Skeletal muscle tissue (tissue), 3 donors: ENCODE measurements at regions not wholly inside any gene's neighbourhood (a gene's known extent, or its start where the extent isn't known, plus 50 kb on each side); places are given as distances from the start of the nearest gene placed in this dataset.
"Not testable (repeated sequence)": the region's sequence is repeated elsewhere in the genome, so short reads cannot be mapped to it uniquely, and the experiment has no call there.

Experiments used
- H3K27ac ChIP-seq: one replicate; pipeline ENCODE4 v1.7.0; 2013; ENCODE audit warnings: mild to moderate bottlenecking, low read depth, low read length, inconsistent platforms
- H3K27me3 ChIP-seq, 3 donors: one replicate each; pipeline ENCODE4 v1.7.0; 2013; ENCODE audit warnings: low read length in 3 of 3; ENCODE audit not compliant: control insufficient read depth in 3 of 3, insufficient read depth in 3 of 3
- H3K36me3 ChIP-seq, 3 donors: one replicate each; pipeline ENCODE4 v1.7.0; 2013; ENCODE audit warnings: low read length in 3 of 3; ENCODE audit not compliant: control insufficient read depth in 3 of 3, insufficient read depth in 3 of 3
- H3K4me1 ChIP-seq, 3 donors: one replicate each; pipeline ENCODE4 v1.7.0; 2013; ENCODE audit warnings: low read length in 3 of 3, mild to moderate bottlenecking in 3 of 3; ENCODE audit not compliant: control insufficient read depth in 3 of 3, insufficient read depth in 3 of 3
- H3K4me3 ChIP-seq, 3 donors: one replicate each; pipeline ENCODE4 v1.7.0; 2013; ENCODE audit warnings: low read length in 3 of 3
- H3K9ac ChIP-seq, 3 donors: one replicate each; pipeline ENCODE4 v1.7.0; 2013; ENCODE audit warnings: low read length in 3 of 3, mild to moderate bottlenecking in 3 of 3, moderate library complexity in 2 of 3, low read depth in 1 of 3
- H3K9me3 ChIP-seq, 3 donors: one replicate each; pipeline ENCODE4 v1.7.0; 2013; ENCODE audit warnings: low read length in 3 of 3; ENCODE audit not compliant: control insufficient read depth in 3 of 3
- donor health status: Osteomylitis.

GRCh38 chr14:106592115-106592852 is 1065.9 kb downstream of the TMEM121 start:
- H3K4me3 ChIP-seq, H3K9me3 ChIP-seq, H3K36me3 ChIP-seq, H3K27ac ChIP-seq, H3K9ac ChIP-seq, H3K27me3 ChIP-seq, H3K4me1 ChIP-seq: not testable (repeated sequence)

GRCh38 chr14:106599209-106599608 is 1072.8 kb downstream of the TMEM121 start:
- Histone ChIP-seq H3K9me3 (no peaks in the 10 kb centered on the region), H3K4me3 (no peak overlapping the region), H3K4me1 (no peaks in the 10 kb centered on the region), H3K27ac (no peak overlapping the region), H3K27me3 (peaks cover 0 to 8% (median 6%) of the 10 kb centered on the region in 3 donors), H3K36me3 (no peaks in the 10 kb centered on the region), H3K9ac (no peak overlapping the region)

GRCh38 chr14:106605548-106606448 is 1079.4 kb downstream of the TMEM121 start:
- Histone ChIP-seq H3K27ac (no peak overlapping the region), H3K9ac (no peak overlapping the region), H3K4me1 (no peaks in the 10 kb centered on the region), H3K4me3 (no peak overlapping the region), H3K27me3 (peaks cover 0 to 4% (median 3%) of the 10 kb centered on the region in 3 donors), H3K36me3 (no peaks in the 10 kb centered on the region), H3K9me3 (no peaks in the 10 kb centered on the region)

DNA sequence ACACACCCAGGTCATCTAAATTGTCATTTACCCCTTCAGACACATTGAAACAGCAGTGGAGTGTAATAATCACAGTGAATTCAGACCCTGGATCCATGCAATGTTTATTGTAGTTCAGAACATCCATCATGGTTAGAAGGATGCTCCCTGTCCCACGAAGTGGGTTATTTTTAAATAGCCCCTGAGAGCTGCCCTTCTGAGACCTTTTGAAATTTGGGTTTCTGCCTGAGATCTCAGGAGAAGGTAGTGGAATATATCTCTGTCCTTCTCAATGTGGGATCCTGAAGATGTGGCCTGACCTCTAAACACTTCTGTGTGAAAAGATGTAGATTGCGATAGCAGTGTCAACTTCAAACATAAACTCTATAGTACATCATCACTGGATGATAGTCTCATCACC is 1080.6 kb downstream of the TMEM121 start:
- no peak overlapping the region for H3K9ac ChIP-seq
- no peak overlapping the region for H3K4me3 ChIP-seq
- no peaks in the 10 kb centered on the region for H3K4me1 ChIP-seq
- H3K27ac ChIP-seq, result no peak overlapping the region
- no peaks in the 10 kb centered on the region for H3K9me3 ChIP-seq
- peaks cover 0 to 4% (median 3%) of the 10 kb centered on the region in 3 donors for H3K27me3 ChIP-seq
- no peaks in the 10 kb centered on the region for H3K36me3 ChIP-seq

- Histone ChIP-seq H3K9ac (no peak overlapping the region), H3K27ac (no peak overlapping the region), H3K9me3 (no peaks in the 10 kb centered on the region), H3K36me3 (no peaks in the 10 kb centered on the region), H3K27me3 (peaks cover 0 to 4% (median 3%) of the 10 kb centered on the region in 3 donors), H3K4me3 (no peak overlapping the region), H3K4me1 (no peaks in the 10 kb centered on the region)
These were observed 1084.3 kb downstream of the TMEM121 start for GRCh38 chr14:106610691-106611090.

- H3K4me3 ChIP-seq, result no peak overlapping the region
- H3K9ac ChIP-seq, result no peak overlapping the region
- H3K4me1 ChIP-seq, result no peaks in the 10 kb centered on the region
- no peaks in the 10 kb centered on the region for H3K9me3 ChIP-seq
- peaks cover 0 to 6% (median 3%) of the 10 kb centered on the region in 3 donors for H3K27me3 ChIP-seq
- H3K36me3 ChIP-seq, result no peaks in the 10 kb centered on the region
- H3K27ac ChIP-seq, result no peak overlapping the region
These were observed 1086.9 kb downstream of the TMEM121 start for GRCh38 chr14:106613256-106613655.

- H3K4me1 ChIP-seq, H3K4me3 ChIP-seq, H3K9ac ChIP-seq, H3K27me3 ChIP-seq, H3K9me3 ChIP-seq, H3K27ac ChIP-seq, H3K36me3 ChIP-seq: not testable (repeated sequence)
These were observed 1092.1 kb downstream of the TMEM121 start for GRCh38 chr14:106618471-106618951.

- H3K9me3 ChIP-seq, result no peaks in the 10 kb centered on the region
- H3K36me3 ChIP-seq, result no peaks in the 10 kb centered on the region
- H3K9ac ChIP-seq, result no peak overlapping the region
- peaks cover 0 to 3% (median 0%) of the 10 kb centered on the region in 3 donors for H3K27me3 ChIP-seq
- H3K27ac ChIP-seq, result no peak overlapping the region
- H3K4me3 ChIP-seq, result no peak overlapping the region
- no peaks in the 10 kb centered on the region for H3K4me1 ChIP-seq
These were observed 1093.2 kb downstream of the TMEM121 start for GRCh38 chr14:106619606-106620005.

DNA sequence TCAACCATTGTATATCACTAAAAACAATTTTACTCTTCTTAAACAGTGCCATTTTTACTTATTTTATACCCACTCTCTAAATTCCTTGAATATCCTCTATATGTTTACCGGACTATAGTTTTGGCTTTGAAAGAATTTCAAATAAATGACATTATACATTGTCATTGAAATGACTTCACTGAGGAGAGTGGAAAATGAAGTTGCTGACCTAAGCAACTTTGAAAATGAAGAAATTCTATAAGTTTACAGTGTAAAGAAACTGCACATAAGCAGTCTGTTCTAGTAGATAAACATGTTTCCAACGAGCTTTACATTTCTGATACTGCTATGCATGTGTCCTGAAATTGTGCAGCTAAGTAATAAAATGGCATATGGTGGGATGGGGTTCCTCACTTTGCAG is 1094.0 kb downstream of the TMEM121 start:
- Histone ChIP-seq H3K4me1 (no peaks in the 10 kb centered on the region), H3K4me3 (no peak overlapping the region), H3K9ac (no peak overlapping the region), H3K36me3 (no peaks in the 10 kb centered on the region), H3K27me3 (peaks cover 0 to 3% (median 0%) of the 10 kb centered on the region in 3 donors), H3K27ac (no peak overlapping the region), H3K9me3 (no peaks in the 10 kb centered on the region)

- Histone ChIP-seq H3K9ac (no peak overlapping the region), H3K4me1 (no peaks in the 10 kb centered on the region), H3K27me3 (no peaks in the 10 kb centered on the region), H3K4me3 (no peak overlapping the region), H3K36me3 (no peaks in the 10 kb centered on the region), H3K9me3 (no peaks in the 10 kb centered on the region), H3K27ac (no peak overlapping the region)
These were observed 1095.9 kb downstream of the TMEM121 start for GRCh38 chr14:106622200-106622745.
